Central memory CD8-positive, alpha-beta T cell (primary cell): ENCODE measurements at regions not wholly inside any gene's neighbourhood (a gene's known extent, or its start where the extent isn't known, plus 50 kb on each side); places are given as distances from the start of the nearest gene placed in this dataset.

ENCODE experiments used
- ATAC-seq: fragments of 150-1000 bp; cut with Tn5 transposase; replicated peaks from 2 replicates; pipeline ENCODE4 v1.10.0; 2022; ENCODE audit warnings: mild to moderate bottlenecking, moderate FRiP score, moderate number of reproducible peaks; ENCODE audit not compliant: poor library complexity, severe bottlenecking; ENCODE audit errors: extremely low read depth
- DNase-seq, 2 donors: peaks; one replicate each; pipeline ENCODE4 v3.0.0; 2021; ENCODE audit warnings: low spot score in 2 of 2
- H3K27ac Mint-ChIP-seq: one replicate; pipeline ENCODE4 v1.8.0; 2022; ENCODE audit warnings: low read depth, mild to moderate bottlenecking, moderate library complexity, mixed read lengths
- H3K27me3 Mint-ChIP-seq: one replicate; pipeline ENCODE4 v1.8.0; 2022; ENCODE audit warnings: mixed read lengths
- H3K36me3 Mint-ChIP-seq: one replicate; pipeline ENCODE4 v1.8.0; 2022; ENCODE audit warnings: mild to moderate bottlenecking, moderate library complexity, mixed read lengths; ENCODE audit not compliant: insufficient read depth
- H3K4me1 Mint-ChIP-seq: one replicate; pipeline ENCODE4 v1.8.0; 2022; ENCODE audit warnings: mixed read lengths
- H3K4me3 Mint-ChIP-seq: one replicate; pipeline ENCODE4 v1.8.0; 2022; ENCODE audit warnings: mild to moderate bottlenecking, moderate library complexity, mixed read lengths
- H3K9me3 Mint-ChIP-seq: one replicate; pipeline ENCODE4 v1.8.0; 2022; ENCODE audit warnings: mixed read lengths

GRCh38 chrX:148192547-148192946 is 211.4 kb downstream of the FMR1NB start:
- no peaks in the 10 kb centered on the region for H3K4me1 Mint-ChIP-seq
- ATAC-seq (no peak), DNase-seq (no peak)
- H3K9me3 Mint-ChIP-seq, result no peaks in the 10 kb centered on the region
- H3K4me3 Mint-ChIP-seq, result no peak overlapping the region
- H3K36me3 Mint-ChIP-seq, result no peaks in the 10 kb centered on the region
- no peak overlapping the region for H3K27ac Mint-ChIP-seq
- H3K27me3 Mint-ChIP-seq, result no peaks in the 10 kb centered on the region

DNA sequence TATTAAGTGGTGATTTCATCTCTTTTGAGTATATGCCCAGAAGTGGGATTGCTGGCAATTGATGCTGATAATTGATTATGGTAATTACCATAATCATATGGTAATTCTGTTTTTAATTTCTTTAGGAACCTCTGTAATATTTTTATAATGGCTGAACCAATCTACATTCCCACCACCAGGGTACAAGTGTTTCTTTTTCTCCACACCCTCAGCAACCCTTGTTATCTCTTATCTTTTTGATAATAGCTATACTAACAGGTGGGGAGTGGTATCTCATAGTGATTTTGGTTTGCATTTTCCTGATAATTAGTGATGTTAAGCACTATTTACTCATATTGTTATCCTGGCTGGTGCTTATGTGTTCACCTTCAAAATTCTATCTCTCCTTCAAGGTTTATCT is 212.6 kb downstream of the FMR1NB start:
- Mint-ChIP-seq H3K36me3 (no peaks in the 10 kb centered on the region), H3K27ac (no peak overlapping the region), H3K4me1 (no peaks in the 10 kb centered on the region), H3K4me3 (no peak overlapping the region), H3K9me3 (no peaks in the 10 kb centered on the region), H3K27me3 (no peaks in the 10 kb centered on the region)
- no peak for ATAC-seq
- DNase-seq, result no peak

DNA sequence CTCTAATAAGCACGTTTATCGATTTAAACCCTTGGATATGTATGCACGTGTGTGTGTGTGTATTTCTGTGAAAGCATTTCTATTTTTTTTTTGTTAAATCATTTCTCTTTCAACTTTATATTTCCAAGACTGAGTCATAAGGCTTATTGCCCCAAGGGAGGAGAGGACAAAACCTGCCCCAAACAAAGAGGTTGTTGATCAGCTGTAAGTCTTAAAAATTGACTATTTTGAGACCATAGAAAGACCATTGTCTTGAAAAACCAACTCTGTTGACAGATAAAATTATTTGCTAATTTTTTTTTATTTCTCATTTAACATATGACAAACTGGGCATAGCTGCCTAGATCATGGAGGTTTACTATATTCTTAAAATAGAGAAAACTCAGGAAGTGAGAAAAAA is 222.4 kb downstream of the FMR1NB start:
- Mint-ChIP-seq H3K4me3 (no peak overlapping the region), H3K27me3 (no peaks in the 10 kb centered on the region), H3K4me1 (no peaks in the 10 kb centered on the region), H3K36me3 (no peaks in the 10 kb centered on the region), H3K27ac (no peak overlapping the region), H3K9me3 (no peaks in the 10 kb centered on the region)
- no peak for DNase-seq
- ATAC-seq, result no peak

GRCh38 chrX:148204195-148204594 is 223.1 kb downstream of the FMR1NB start:
- Mint-ChIP-seq H3K9me3 (no peaks in the 10 kb centered on the region), H3K27ac (no peak overlapping the region), H3K27me3 (no peaks in the 10 kb centered on the region), H3K36me3 (no peaks in the 10 kb centered on the region), H3K4me1 (no peaks in the 10 kb centered on the region), H3K4me3 (no peak overlapping the region)
- no peak for ATAC-seq
- no peak for DNase-seq

DNA sequence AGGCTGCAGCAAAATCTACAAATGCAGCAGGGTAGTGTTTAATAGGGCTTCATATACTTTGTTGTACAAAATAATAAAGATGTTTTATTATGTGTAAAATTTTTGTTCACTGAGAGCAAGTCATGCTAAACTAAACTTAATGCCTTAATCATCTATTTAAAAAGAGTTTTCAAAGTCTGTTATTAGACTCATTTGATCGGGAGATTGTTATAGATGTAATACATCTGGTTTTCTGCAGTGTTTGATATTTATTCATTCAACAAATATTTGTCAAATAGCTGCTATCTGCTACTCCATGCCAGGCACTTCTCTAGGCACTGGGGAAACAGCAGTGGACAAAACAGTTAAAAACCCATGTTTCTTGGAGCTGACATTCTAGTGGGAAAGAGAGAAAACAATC is 233.6 kb downstream of the FMR1NB start:
- no peak overlapping the region for H3K27ac Mint-ChIP-seq

DNA sequence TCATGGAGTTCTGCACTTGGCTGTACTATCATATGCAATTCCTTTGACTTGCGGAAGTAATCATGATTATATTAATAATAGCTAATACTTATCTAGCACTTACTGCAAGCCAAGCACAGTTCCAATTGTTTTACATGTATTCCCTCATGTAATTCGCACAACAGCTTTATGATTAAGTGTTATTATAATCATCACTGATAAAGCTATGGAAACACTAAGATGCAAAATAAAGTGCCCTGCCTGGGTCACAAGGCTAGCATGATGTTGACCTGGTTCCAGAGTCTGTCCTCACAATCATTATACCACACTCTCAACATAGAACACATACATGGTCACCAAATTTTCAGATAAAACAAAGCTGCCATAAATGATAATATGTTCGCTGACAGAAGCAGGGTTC is 234.6 kb downstream of the FMR1NB start:
- Mint-ChIP-seq H3K27me3 (no peaks in the 10 kb centered on the region), H3K36me3 (no peaks in the 10 kb centered on the region), H3K9me3 (no peaks in the 10 kb centered on the region), H3K27ac (no peak overlapping the region), H3K4me3 (no peak overlapping the region), H3K4me1 (no peaks in the 10 kb centered on the region)
- ATAC-seq, result no peak
- DNase-seq, result no peak

More for the DNA sequence above, 233.6 kb downstream of the FMR1NB start:
- H3K9me3 Mint-ChIP-seq, result no peaks in the 10 kb centered on the region
- H3K36me3 Mint-ChIP-seq, result no peaks in the 10 kb centered on the region
- no peak overlapping the region for H3K4me3 Mint-ChIP-seq
- DNase-seq, result no peak
- no peak for ATAC-seq
- H3K27me3 Mint-ChIP-seq, result no peaks in the 10 kb centered on the region
- no peaks in the 10 kb centered on the region for H3K4me1 Mint-ChIP-seq

DNA sequence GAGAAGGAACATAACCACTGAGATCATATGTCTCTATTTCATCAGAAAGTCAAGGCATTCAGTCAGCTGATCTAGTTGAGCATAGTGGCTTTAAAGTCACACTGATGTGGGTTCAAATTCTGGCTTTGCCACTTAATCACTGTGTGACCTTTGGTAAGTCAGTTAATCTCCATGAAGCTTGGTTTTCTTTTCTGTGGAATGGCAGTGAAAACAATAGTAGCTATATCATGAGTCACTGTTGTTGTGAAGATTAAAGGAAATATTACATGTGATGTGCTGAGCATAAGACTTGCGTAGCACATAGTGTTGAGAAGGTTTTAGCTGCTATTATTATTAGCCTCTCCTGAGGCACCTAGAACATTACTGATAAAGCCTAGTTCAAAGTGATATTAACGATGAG is 242.2 kb downstream of the FMR1NB start:
- ATAC-seq (no peak), DNase-seq (no peak)
- Mint-ChIP-seq H3K9me3 (no peaks in the 10 kb centered on the region), H3K27me3 (no peaks in the 10 kb centered on the region), H3K4me1 (no peaks in the 10 kb centered on the region), H3K4me3 (no peak overlapping the region), H3K36me3 (no peaks in the 10 kb centered on the region), H3K27ac (no peak overlapping the region)

DNA sequence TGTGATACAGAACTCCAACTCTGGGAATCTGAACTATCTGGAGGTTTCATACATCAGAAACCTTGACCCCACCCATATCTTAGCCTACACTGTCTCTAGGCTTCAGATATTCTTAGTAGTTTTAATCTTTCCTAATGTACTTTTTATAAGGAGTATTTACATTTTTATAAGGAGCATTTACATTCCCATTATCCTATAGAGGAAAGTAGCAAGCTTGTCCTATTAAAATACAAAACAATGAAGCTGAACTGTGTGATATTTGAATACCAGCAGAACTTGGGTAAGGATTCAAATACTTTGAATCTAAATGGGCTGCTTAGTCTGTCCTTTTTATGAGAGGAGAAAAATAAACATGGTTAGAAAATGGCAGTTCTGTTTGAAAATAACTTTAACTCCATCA is 247.4 kb downstream of the FMR1NB start:
- H3K4me1 Mint-ChIP-seq, result no peaks in the 10 kb centered on the region
- ATAC-seq (no peak), DNase-seq (no peak)
- no peak overlapping the region for H3K4me3 Mint-ChIP-seq
- no peaks in the 10 kb centered on the region for H3K27me3 Mint-ChIP-seq
- no peak overlapping the region for H3K27ac Mint-ChIP-seq
- no peaks in the 10 kb centered on the region for H3K9me3 Mint-ChIP-seq
- H3K36me3 Mint-ChIP-seq, result no peaks in the 10 kb centered on the region

DNA sequence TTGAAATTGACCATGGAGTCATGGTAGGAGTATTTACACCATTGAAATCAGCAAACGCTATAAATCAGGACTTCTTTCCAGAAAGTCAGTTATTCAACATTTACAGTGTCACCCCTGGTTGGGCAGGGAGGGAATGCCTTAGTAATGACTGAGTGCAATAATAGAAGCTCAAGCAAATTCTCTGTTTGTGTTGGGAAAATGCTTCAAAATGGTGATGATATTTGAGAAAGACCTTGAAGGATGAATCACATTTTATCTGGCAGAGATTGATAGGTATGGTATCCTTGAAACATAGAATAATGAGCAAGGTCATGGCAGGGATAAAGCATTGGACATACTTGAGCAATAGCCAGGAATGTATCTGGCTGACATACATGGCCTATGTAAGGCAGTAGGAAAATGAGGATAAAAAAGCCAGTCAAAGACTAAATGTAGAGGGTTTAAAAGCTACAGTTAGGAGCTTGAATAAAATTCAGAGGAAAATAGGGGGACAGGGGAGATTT is 248.7 kb downstream of the FMR1NB start:
- Mint-ChIP-seq H3K27ac (no peak overlapping the region), H3K4me1 (no peaks in the 10 kb centered on the region), H3K9me3 (no peaks in the 10 kb centered on the region), H3K27me3 (no peaks in the 10 kb centered on the region), H3K4me3 (no peak overlapping the region), H3K36me3 (no peaks in the 10 kb centered on the region)
- no peak for DNase-seq
- no peak for ATAC-seq

- Mint-ChIP-seq H3K27me3 (no peaks in the 10 kb centered on the region), H3K4me1 (no peaks in the 10 kb centered on the region), H3K9me3 (peaks cover 6% of the 10 kb centered on the region), H3K4me3 (no peak overlapping the region), H3K27ac (no peak overlapping the region), H3K36me3 (no peaks in the 10 kb centered on the region)
- ATAC-seq (no peak), DNase-seq (no peak)
These were observed 240.4 kb upstream of the AFF2 start for GRCh38 chrX:148259990-148260389.

- no peak overlapping the region for H3K27ac Mint-ChIP-seq
- H3K27me3 Mint-ChIP-seq, result no peaks in the 10 kb centered on the region
- no peaks in the 10 kb centered on the region for H3K36me3 Mint-ChIP-seq
- DNase-seq (no peak), ATAC-seq (no peak)
- H3K4me1 Mint-ChIP-seq, result no peaks in the 10 kb centered on the region
- peaks cover 6% of the 10 kb centered on the region for H3K9me3 Mint-ChIP-seq
- H3K4me3 Mint-ChIP-seq, result no peak overlapping the region
These were observed 234.6 kb upstream of the AFF2 start for GRCh38 chrX:148265829-148266228.

DNA sequence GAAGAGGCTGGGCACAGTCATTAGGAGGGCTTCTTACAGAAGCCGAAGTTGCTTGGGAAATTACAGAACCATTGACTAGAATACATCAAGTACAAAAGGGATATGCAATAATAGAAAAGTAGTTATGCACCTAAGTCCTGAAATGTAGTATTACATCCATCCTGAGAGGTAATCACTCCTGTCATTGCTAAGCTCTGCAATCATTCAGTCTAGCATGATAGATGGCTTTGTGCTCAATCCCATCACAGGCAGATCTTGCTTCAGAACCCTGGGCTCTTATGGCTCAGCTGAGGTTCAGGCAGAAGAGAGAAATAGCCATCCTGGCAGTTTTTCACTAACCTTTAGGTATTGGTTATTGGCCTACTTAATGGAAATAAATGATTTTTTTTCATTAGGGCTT is 231.7 kb upstream of the AFF2 start:
- no peak for ATAC-seq
- no peak overlapping the region for H3K27ac Mint-ChIP-seq
- no peak overlapping the region for H3K4me3 Mint-ChIP-seq
- H3K36me3 Mint-ChIP-seq, result no peaks in the 10 kb centered on the region
- DNase-seq, result no peak
- no peaks in the 10 kb centered on the region for H3K4me1 Mint-ChIP-seq
- no peaks in the 10 kb centered on the region for H3K9me3 Mint-ChIP-seq
- H3K27me3 Mint-ChIP-seq, result no peaks in the 10 kb centered on the region

DNA sequence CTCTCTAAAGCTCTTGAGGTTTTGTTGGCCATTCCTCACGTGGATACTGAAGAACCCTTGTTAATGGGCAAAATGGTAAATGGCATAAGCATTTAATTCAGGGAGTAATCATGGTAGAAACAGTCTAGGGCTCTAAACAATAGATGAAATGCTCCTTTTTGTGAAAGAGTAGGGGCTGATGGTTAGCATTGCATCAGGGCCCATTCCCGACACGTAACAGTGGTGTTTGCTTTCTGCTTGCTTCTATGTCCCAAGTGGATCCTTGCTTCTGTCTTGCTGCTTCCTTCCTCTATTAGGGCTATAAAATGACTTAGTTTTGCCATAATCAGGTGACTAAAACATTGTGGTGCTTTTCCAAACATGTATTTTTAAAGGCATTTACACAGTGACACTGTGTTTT is 230.9 kb upstream of the AFF2 start:
- Mint-ChIP-seq H3K27me3 (no peaks in the 10 kb centered on the region), H3K27ac (no peak overlapping the region), H3K4me1 (no peaks in the 10 kb centered on the region), H3K9me3 (no peaks in the 10 kb centered on the region), H3K36me3 (no peaks in the 10 kb centered on the region), H3K4me3 (no peak overlapping the region)
- DNase-seq (no peak), ATAC-seq (no peak)

DNA sequence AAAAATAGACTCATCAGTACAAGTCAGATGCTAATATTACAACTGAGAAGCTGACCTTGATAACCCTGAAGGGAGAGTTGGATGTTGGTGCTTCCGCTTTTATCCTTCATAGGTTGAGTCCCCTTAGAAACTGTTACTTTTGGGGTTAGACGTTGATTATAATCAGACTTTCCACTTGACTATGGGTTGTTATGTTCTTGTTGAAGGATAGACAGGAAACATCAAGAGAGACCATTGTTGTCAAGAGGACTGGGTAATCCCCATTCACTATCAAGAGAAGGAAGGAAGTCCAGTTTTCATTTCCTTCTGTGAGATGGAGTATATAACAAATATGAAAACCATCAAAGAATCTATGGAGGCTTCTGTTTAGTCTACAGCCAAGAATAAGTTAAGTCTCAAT is 229.9 kb upstream of the AFF2 start:
- Mint-ChIP-seq H3K27ac (no peak overlapping the region), H3K4me1 (no peaks in the 10 kb centered on the region), H3K4me3 (no peak overlapping the region), H3K9me3 (no peaks in the 10 kb centered on the region), H3K27me3 (no peaks in the 10 kb centered on the region), H3K36me3 (no peaks in the 10 kb centered on the region)
- ATAC-seq, result no peak
- DNase-seq, result no peak
